ENCODE measurements at regions not wholly inside any gene's neighbourhood (a gene's known extent, or its start where the extent isn't known, plus 50 kb on each side); places are given as distances from the start of the nearest gene placed in this dataset.
A peak's percentile ranks its signal among the peaks of the same experiment; 100 is the strongest.

DNA sequence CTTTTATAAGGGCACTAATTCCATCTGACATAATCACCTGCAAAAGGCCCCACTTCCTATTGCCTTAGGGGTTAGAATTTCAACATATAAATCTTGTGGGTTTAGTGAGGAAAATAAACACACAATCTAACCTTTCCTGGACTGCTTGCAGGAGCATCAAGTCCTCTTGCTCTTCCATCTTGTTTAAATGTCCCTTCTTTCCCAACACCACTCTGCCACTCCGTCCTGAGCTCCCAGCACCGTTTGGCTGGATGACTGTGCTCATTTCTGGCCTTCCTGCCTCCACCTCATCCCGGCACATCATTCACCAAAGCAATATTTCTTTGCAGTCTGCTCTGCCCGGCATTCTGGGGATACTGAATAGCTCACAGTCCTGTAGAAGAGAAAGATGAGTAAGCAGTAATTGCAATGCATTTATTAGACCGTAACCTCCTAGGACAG lies 247.8 kb downstream of the BCL2 start:
- Histone ChIP-seq H3K4me1 (ENCODE audit: control insufficient read depth in 3 of 3, insufficient read depth in 2 of 3, low read depth in 1 of 3, low read length in 2 of 3) (peaks cover 0 to 35% (median 0%) of the 10 kb centered on the region in 3 donors), H3K4me3 (ENCODE audit: low read depth in 1 of 3, low read length in 3 of 3) (no peak overlapping the region), H3K36me3 (ENCODE audit: control insufficient read depth in 3 of 3, insufficient read depth in 2 of 3, low read depth in 1 of 3, low read length in 3 of 3) (no peaks in the 10 kb centered on the region), H3K9me3 (ENCODE audit: control insufficient read depth in 2 of 2, insufficient read depth in 1 of 2, low read depth in 1 of 2, low read length in 1 of 2) (no peaks in the 10 kb centered on the region), H3K27me3 (ENCODE audit: control insufficient read depth in 3 of 3, insufficient read depth in 3 of 3, low read length in 3 of 3) (no peaks in the 10 kb centered on the region), H3K27ac (ENCODE audit: low read depth in 1 of 3, low read length in 2 of 3) (peak overlapping the region in 1 of 3 donors; percentile 85)
- FAIRE-seq, result no peak
- DNase-seq, result peak in 1 of 2 donors; percentile 24
- WGBS, 3 donors, result 65 to 86% (median 81%) methylated on average over 5 of the region's 5 CpGs

DNA sequence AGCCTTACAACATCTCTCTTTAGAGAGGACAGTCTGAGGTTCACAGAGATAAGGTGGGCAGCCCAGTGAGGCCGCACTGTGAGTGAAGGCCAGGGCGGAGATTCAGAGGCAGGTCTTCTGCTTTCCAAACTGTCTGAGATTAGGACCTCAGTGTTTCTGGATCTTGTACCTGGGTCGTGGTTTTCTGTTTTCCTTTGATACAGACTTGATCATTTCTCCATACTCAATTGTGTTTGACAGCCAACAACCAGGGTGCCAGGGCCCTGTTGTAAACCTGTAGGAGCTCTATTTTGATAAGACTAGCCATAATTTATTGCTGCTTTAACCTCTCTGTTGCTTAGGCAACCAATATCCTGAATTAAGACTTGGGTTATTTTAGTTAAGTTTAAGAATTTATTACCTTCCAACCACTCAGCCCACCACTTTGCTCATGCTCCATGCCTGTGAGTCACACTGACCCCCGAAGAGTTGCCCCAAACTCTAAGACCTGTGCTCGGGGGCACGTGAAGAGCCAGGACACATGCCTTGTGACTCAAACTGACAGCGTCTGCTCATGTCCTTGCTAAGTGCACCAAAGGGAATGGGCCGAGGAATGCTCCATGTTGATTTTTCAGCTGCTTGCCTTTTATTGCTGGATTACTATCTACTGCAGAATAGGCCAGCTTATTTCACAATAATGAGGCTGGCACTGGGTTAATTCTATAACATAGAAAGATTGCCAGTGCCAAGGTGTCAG lies 248.6 kb downstream of the BCL2 start:
- peak overlapping the region in 1 of 3 donors; percentile 85 for H3K27ac ChIP-seq (ENCODE audit: low read depth in 1 of 3, low read length in 2 of 3)
- 24 to 65% (median 39%) methylated on average over 8 of the region's 8 CpGs for WGBS, 3 donors
- peak; percentile 59 to 69 for DNase-seq

DNA sequence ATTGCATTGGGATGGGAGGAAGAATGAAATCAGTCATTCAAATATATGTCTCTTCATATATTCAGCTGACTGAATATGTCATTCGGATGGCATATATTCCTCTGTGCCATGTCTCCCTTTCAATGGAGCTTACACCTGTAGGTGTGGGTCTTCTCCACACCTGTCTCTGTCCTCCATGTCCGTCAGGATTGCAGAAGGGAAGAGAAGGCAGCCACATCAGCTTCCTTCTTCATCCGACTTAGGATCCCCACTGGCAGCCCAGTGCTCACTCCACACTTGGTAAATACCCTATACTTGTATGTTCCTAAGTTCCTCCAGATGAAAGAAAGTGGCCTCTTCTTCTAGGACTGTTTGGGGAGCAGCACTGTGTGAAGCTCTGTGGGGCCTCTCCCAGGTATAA lies 250.1 kb downstream of the BCL2 start:
- Histone ChIP-seq H3K36me3 (ENCODE audit: control insufficient read depth in 3 of 3, insufficient read depth in 2 of 3, low read depth in 1 of 3, low read length in 3 of 3) (no peaks in the 10 kb centered on the region), H3K4me1 (ENCODE audit: control insufficient read depth in 3 of 3, insufficient read depth in 2 of 3, low read depth in 1 of 3, low read length in 2 of 3) (peaks cover 0 to 36% (median 0%) of the 10 kb centered on the region in 3 donors), H3K27me3 (ENCODE audit: control insufficient read depth in 3 of 3, insufficient read depth in 3 of 3, low read length in 3 of 3) (no peaks in the 10 kb centered on the region), H3K27ac (ENCODE audit: low read depth in 1 of 3, low read length in 2 of 3) (peak overlapping the region in 1 of 3 donors; percentile 81), H3K4me3 (ENCODE audit: low read depth in 1 of 3, low read length in 3 of 3) (no peak overlapping the region), H3K9me3 (ENCODE audit: control insufficient read depth in 2 of 2, insufficient read depth in 1 of 2, low read depth in 1 of 2, low read length in 1 of 2) (no peaks in the 10 kb centered on the region)
- DNase-seq, result no peak
- FAIRE-seq, result no peak
- 81 to 96% (median 89%) methylated on average over 3 of the region's 3 CpGs for WGBS, 3 donors

More for the DNA sequence above, 248.6 kb downstream of the BCL2 start:
- H3K4me3 ChIP-seq (ENCODE audit: low read depth in 1 of 3, low read length in 3 of 3), result no peak overlapping the region
- no peaks in the 10 kb centered on the region for H3K36me3 ChIP-seq (ENCODE audit: control insufficient read depth in 3 of 3, insufficient read depth in 2 of 3, low read depth in 1 of 3, low read length in 3 of 3)
- H3K4me1 ChIP-seq (ENCODE audit: control insufficient read depth in 3 of 3, insufficient read depth in 2 of 3, low read depth in 1 of 3, low read length in 2 of 3), result peaks cover 0 to 35% (median 0%) of the 10 kb centered on the region in 3 donors
- H3K27me3 ChIP-seq (ENCODE audit: control insufficient read depth in 3 of 3, insufficient read depth in 3 of 3, low read length in 3 of 3), result no peaks in the 10 kb centered on the region
- no peaks in the 10 kb centered on the region for H3K9me3 ChIP-seq (ENCODE audit: control insufficient read depth in 2 of 2, insufficient read depth in 1 of 2, low read depth in 1 of 2, low read length in 1 of 2)
- FAIRE-seq, result no peak

DNA sequence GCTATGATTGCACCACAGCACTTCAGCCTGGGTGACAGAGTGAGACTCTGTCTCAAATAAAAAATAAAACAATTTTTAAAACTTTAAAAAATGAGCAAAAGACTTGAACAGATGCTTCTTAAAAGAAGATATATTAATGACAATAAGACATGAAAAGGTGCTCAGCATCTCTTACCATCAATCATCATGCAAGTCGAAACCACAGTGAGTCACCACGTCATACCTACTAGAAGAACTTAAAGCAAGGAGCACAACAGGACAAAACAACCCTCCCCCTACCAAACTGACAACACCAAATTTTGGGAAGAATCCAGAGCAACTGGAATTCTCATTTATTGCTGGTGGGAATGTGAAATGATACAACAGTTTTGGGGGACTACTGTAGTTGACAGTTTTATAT lies 251.6 kb downstream of the BCL2 start:
- no peak for FAIRE-seq
- Histone ChIP-seq H3K4me1 (ENCODE audit: control insufficient read depth in 3 of 3, insufficient read depth in 2 of 3, low read depth in 1 of 3, low read length in 2 of 3) (peaks cover 0 to 38% (median 0%) of the 10 kb centered on the region in 3 donors), H3K4me3 (ENCODE audit: low read depth in 1 of 3, low read length in 3 of 3) (no peak overlapping the region), H3K27me3 (ENCODE audit: control insufficient read depth in 3 of 3, insufficient read depth in 3 of 3, low read length in 3 of 3) (no peaks in the 10 kb centered on the region), H3K9me3 (ENCODE audit: control insufficient read depth in 2 of 2, insufficient read depth in 1 of 2, low read depth in 1 of 2, low read length in 1 of 2) (no peaks in the 10 kb centered on the region), H3K27ac (ENCODE audit: low read depth in 1 of 3, low read length in 2 of 3) (no peak overlapping the region), H3K36me3 (ENCODE audit: control insufficient read depth in 3 of 3, insufficient read depth in 2 of 3, low read depth in 1 of 3, low read length in 3 of 3) (no peaks in the 10 kb centered on the region)
- no peak for DNase-seq
- 84 to 87% (median 87%) methylated on average over 2 of the region's 2 CpGs for WGBS, 3 donors

DNA sequence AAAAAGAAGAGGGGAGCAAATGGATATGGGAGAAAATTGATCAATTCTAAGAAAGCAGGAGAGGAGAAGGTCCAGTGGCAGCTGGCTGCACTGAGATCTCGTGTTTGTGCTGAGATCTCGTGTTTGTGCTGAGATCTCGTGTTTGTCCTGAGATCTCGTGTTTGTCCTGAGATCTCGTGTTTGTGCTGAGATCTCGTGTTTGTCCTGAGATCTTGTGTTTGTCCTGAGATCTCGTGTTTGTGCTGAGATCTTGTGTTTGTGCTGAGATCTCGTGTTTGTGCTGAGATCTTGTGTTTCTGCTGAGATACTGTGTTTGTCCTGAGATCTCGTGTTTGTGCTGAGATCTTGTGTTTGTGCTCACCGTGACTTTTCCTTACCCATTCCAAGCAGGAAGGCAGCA lies 254.4 kb downstream of the BCL2 start:
- 86 to 91% (median 90%) methylated on average over 10 of the region's 10 CpGs for WGBS, 3 donors
- no peaks in the 10 kb centered on the region for H3K9me3 ChIP-seq (ENCODE audit: control insufficient read depth in 2 of 2, insufficient read depth in 1 of 2, low read depth in 1 of 2, low read length in 1 of 2)
- no peak for DNase-seq
- no peak for FAIRE-seq
- H3K27ac ChIP-seq (ENCODE audit: low read depth in 1 of 3, low read length in 2 of 3), result no peak overlapping the region
- no peak overlapping the region for H3K4me3 ChIP-seq (ENCODE audit: low read depth in 1 of 3, low read length in 3 of 3)
- no peaks in the 10 kb centered on the region for H3K36me3 ChIP-seq (ENCODE audit: control insufficient read depth in 3 of 3, insufficient read depth in 2 of 3, low read depth in 1 of 3, low read length in 3 of 3)
- H3K27me3 ChIP-seq (ENCODE audit: control insufficient read depth in 3 of 3, insufficient read depth in 3 of 3, low read length in 3 of 3), result no peaks in the 10 kb centered on the region
- H3K4me1 ChIP-seq (ENCODE audit: control insufficient read depth in 3 of 3, insufficient read depth in 2 of 3, low read depth in 1 of 3, low read length in 2 of 3), result peaks cover 0 to 20% (median 0%) of the 10 kb centered on the region in 3 donors

DNA sequence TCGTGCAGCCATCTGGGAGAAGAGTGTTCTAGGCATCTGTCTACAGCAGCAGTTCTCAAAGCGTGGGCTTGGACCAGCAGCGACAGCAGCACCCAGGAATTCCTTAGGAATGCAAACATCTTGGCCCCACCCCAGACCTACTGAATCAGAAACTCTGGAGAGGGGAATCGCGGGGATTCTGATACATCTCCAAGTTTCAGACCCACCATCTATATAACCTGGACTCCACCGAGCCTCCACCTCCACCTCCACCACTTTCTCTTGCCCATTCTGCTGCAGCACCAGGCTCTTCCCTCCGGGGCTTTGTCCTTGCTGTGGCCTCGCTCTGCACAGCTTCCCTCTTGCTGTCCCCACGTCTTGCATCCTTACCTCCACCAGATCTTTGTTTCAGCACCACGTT lies 256.4 kb downstream of the BCL2 start:
- no peak for FAIRE-seq

DNA sequence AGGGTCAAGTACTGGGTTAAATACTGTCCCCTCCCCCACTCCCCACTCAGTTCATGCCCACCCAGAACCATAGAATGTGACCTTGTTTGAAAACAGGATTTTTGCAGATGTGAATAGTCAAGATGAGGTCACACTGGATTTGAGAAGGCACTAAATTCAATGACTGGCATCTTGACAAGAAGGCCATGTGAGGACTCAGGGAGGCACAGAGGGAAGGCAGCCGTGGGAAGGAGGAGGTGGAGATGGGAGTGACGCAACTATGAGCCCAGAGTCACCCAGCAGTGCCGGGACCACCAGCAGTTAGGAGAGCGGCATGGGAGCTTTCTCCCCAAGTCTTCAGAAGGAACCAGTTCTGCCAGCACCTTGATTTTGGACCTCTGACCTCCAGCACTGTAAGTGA lies 257.3 kb downstream of the BCL2 start:
- H3K9me3 ChIP-seq (ENCODE audit: control insufficient read depth in 2 of 2, insufficient read depth in 1 of 2, low read depth in 1 of 2, low read length in 1 of 2), result no peaks in the 10 kb centered on the region
- H3K27me3 ChIP-seq (ENCODE audit: control insufficient read depth in 3 of 3, insufficient read depth in 3 of 3, low read length in 3 of 3), result no peaks in the 10 kb centered on the region
- no peak overlapping the region for H3K27ac ChIP-seq (ENCODE audit: low read depth in 1 of 3, low read length in 2 of 3)
- peaks cover 0 to 9% (median 0%) of the 10 kb centered on the region in 3 donors for H3K4me1 ChIP-seq (ENCODE audit: control insufficient read depth in 3 of 3, insufficient read depth in 2 of 3, low read depth in 1 of 3, low read length in 2 of 3)
- H3K4me3 ChIP-seq (ENCODE audit: low read depth in 1 of 3, low read length in 3 of 3), result no peak overlapping the region
- H3K36me3 ChIP-seq (ENCODE audit: control insufficient read depth in 3 of 3, insufficient read depth in 2 of 3, low read depth in 1 of 3, low read length in 3 of 3), result no peaks in the 10 kb centered on the region
- WGBS, 3 donors, result 83 to 90% (median 87%) methylated on average over 4 of the region's 4 CpGs
- DNase-seq (no peak), FAIRE-seq (no peak)

More for the DNA sequence above, 256.4 kb downstream of the BCL2 start:
- H3K4me3 ChIP-seq (ENCODE audit: low read depth in 1 of 3, low read length in 3 of 3), result no peak overlapping the region
- H3K27me3 ChIP-seq (ENCODE audit: control insufficient read depth in 3 of 3, insufficient read depth in 3 of 3, low read length in 3 of 3), result no peaks in the 10 kb centered on the region
- DNase-seq, result no peak
- H3K27ac ChIP-seq (ENCODE audit: low read depth in 1 of 3, low read length in 2 of 3), result no peak overlapping the region
- H3K4me1 ChIP-seq (ENCODE audit: control insufficient read depth in 3 of 3, insufficient read depth in 2 of 3, low read depth in 1 of 3, low read length in 2 of 3), result peaks cover 0 to 9% (median 0%) of the 10 kb centered on the region in 3 donors
- 71 to 86% (median 82%) methylated on average over 10 of the region's 10 CpGs for WGBS, 3 donors
- H3K9me3 ChIP-seq (ENCODE audit: control insufficient read depth in 2 of 2, insufficient read depth in 1 of 2, low read depth in 1 of 2, low read length in 1 of 2), result no peaks in the 10 kb centered on the region
- H3K36me3 ChIP-seq (ENCODE audit: control insufficient read depth in 3 of 3, insufficient read depth in 2 of 3, low read depth in 1 of 3, low read length in 3 of 3), result no peaks in the 10 kb centered on the region

DNA sequence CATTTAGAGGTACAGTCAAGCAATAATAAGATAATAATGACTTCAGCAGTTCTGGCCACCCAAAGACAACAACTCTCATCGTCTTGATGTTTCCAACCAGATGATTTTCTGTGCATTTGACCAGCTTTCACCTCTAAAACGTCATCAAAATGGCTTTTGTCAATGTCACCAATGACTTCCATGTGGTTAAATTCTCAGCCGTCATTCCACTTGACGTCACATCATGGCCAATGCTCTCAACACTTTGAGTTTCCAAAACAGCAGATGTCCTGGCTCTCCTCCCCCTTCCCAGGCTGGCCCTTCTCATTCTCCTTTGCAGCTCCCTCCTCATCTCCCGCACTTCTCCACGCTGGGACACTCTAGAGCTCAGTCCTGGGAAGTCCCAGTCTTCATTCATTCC lies 258.3 kb downstream of the BCL2 start:
- no peak for DNase-seq
- H3K4me1 ChIP-seq (ENCODE audit: control insufficient read depth in 3 of 3, insufficient read depth in 2 of 3, low read depth in 1 of 3, low read length in 2 of 3), result peaks cover 0 to 9% (median 0%) of the 10 kb centered on the region in 3 donors
- no peaks in the 10 kb centered on the region for H3K36me3 ChIP-seq (ENCODE audit: control insufficient read depth in 3 of 3, insufficient read depth in 2 of 3, low read depth in 1 of 3, low read length in 3 of 3)
- H3K4me3 ChIP-seq (ENCODE audit: low read depth in 1 of 3, low read length in 3 of 3), result no peak overlapping the region
- FAIRE-seq, result no peak
- H3K27me3 ChIP-seq (ENCODE audit: control insufficient read depth in 3 of 3, insufficient read depth in 3 of 3, low read length in 3 of 3), result no peaks in the 10 kb centered on the region
- H3K27ac ChIP-seq (ENCODE audit: low read depth in 1 of 3, low read length in 2 of 3), result no peak overlapping the region
- 76 to 96% (median 88%) methylated on average over 6 of the region's 6 CpGs for WGBS, 3 donors
- H3K9me3 ChIP-seq (ENCODE audit: control insufficient read depth in 2 of 2, insufficient read depth in 1 of 2, low read depth in 1 of 2, low read length in 1 of 2), result no peaks in the 10 kb centered on the region

DNA sequence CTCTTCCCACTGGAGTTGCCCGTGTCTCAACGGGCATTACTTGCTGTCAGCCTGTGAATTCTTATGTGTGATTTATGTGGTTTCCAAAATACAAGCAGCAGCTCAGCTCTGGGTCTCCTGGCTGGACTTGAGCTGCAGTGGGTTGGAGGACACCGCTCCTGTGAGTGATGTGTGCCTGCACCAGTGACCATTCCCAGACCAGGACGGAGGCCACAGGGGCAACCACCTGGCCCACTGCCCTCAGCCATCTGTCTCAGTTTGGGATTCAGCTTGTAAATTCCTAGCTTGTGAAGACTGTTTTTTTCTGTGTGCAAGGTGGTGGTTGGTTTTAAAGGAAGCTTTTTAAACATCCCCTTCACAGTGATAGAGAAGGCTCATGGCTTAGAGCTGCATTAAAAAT lies 261.0 kb downstream of the BCL2 start:
- no peak for FAIRE-seq
- no peaks in the 10 kb centered on the region for H3K27me3 ChIP-seq (ENCODE audit: control insufficient read depth in 3 of 3, insufficient read depth in 3 of 3, low read length in 3 of 3)
- no peaks in the 10 kb centered on the region for H3K36me3 ChIP-seq (ENCODE audit: control insufficient read depth in 3 of 3, insufficient read depth in 2 of 3, low read depth in 1 of 3, low read length in 3 of 3)
- no peaks in the 10 kb centered on the region for H3K4me1 ChIP-seq (ENCODE audit: control insufficient read depth in 3 of 3, insufficient read depth in 2 of 3, low read depth in 1 of 3, low read length in 2 of 3)
- no peak for DNase-seq
- 64 to 73% (median 71%) methylated on average over 4 of the region's 4 CpGs for WGBS, 3 donors
- H3K4me3 ChIP-seq (ENCODE audit: low read depth in 1 of 3, low read length in 3 of 3), result no peak overlapping the region
- no peaks in the 10 kb centered on the region for H3K9me3 ChIP-seq (ENCODE audit: control insufficient read depth in 2 of 2, insufficient read depth in 1 of 2, low read depth in 1 of 2, low read length in 1 of 2)
- H3K27ac ChIP-seq (ENCODE audit: low read depth in 1 of 3, low read length in 2 of 3), result no peak overlapping the region

Measured in small intestine (tissue), 7 donors.